Natural killer cell (primary cell): ENCODE measurements at regions not wholly inside any gene's neighbourhood (a gene's known extent, or its start where the extent isn't known, plus 50 kb on each side); places are given as distances from the start of the nearest gene placed in this dataset.

Source experiments
- ATAC-seq, 3 donors: fragments of 150-1000 bp in 2 of 3; fragments of 200-7000 bp in 1 of 3; cut with Tn5 transposase; 1 replicate in 1 of 3; 2 replicates in 2 of 3; pipeline ENCODE4 v1.10.0; 2021; ENCODE audit warnings: mild to moderate bottlenecking in 2 of 3, moderate library complexity in 2 of 3
- DNase-seq, 2 donors: peaks; one replicate each; pipeline versions ENCODE4 v3.0.0 to v3.0.0-alpha.2; 2013 to 2021; ENCODE audit warnings: mixed read lengths in 1 of 2
- H3K27ac ChIP-seq: one replicate; pipeline ENCODE4 v1.5.1; 2013; ENCODE audit warnings: mild to moderate bottlenecking, low read length
- H3K27me3 ChIP-seq: one replicate; pipeline ENCODE4 v1.6.1; 2013; ENCODE audit warnings: low read length; ENCODE audit not compliant: control insufficient read depth, insufficient read depth
- H3K36me3 ChIP-seq: one replicate; pipeline ENCODE4 v1.6.1; 2013; ENCODE audit warnings: low read length; ENCODE audit not compliant: control insufficient read depth, insufficient read depth
- H3K4me1 ChIP-seq: one replicate; pipeline ENCODE4 v1.6.1; 2013; ENCODE audit warnings: low read length; ENCODE audit not compliant: control insufficient read depth, insufficient read depth
- H3K4me3 ChIP-seq: one replicate; pipeline ENCODE4 v1.5.1; 2013; ENCODE audit warnings: low read length
- H3K9me3 ChIP-seq: one replicate; pipeline ENCODE4 v1.6.1; 2013; ENCODE audit warnings: low read length; ENCODE audit not compliant: control insufficient read depth, insufficient read depth
- H3K27ac Mint-ChIP-seq, 2 donors: one replicate each; pipeline ENCODE4 v1.8.0; 2022; ENCODE audit warnings: mild to moderate bottlenecking in 2 of 2, mixed read lengths in 2 of 2, moderate library complexity in 1 of 2
- H3K27me3 Mint-ChIP-seq, 2 donors: one replicate each; pipeline ENCODE4 v1.8.0; 2022; ENCODE audit warnings: low read depth in 2 of 2, mixed read lengths in 2 of 2
- H3K36me3 Mint-ChIP-seq: one replicate; pipeline ENCODE4 v1.8.0; 2022; ENCODE audit warnings: mixed read lengths
- H3K4me1 Mint-ChIP-seq, 2 donors: one replicate each; pipeline ENCODE4 v1.8.0; 2022; ENCODE audit warnings: mixed read lengths in 2 of 2
- H3K4me3 Mint-ChIP-seq: one replicate; pipeline ENCODE4 v1.8.0; 2022; ENCODE audit warnings: mild to moderate bottlenecking, moderate library complexity, mixed read lengths
- H3K9me3 Mint-ChIP-seq, 2 donors: one replicate each; pipeline ENCODE4 v1.8.0; 2022; ENCODE audit warnings: mixed read lengths in 2 of 2
- WGBS: methylation state at CpG from one replicate; pipeline ENCODE4 v1.1.7; 2013; ENCODE audit warnings: missing lambda C conversion rate; ENCODE audit not compliant: insufficient coverage; 5-methylcytosine and 5-hydroxymethylcytosine counted together
- intact Hi-C: fragments of 100-400 bp; cut with micrococcal nuclease; formaldehyde crosslinking; loops from one replicate; pipeline ENCODE4 v1.14.2; 2022
- TF ChIP-seq, protein P1 (sequence below): fragments of 200-600 bp; IDR thresholded peaks from one replicate; pipeline ENCODE4 v1.8.0; 2022; ENCODE audit warnings: antibody characterized with exemption

GRCh38 chr9:80407220-80407619 is 835.5 kb downstream of the TLE4 start:
- Mint-ChIP-seq H3K27me3 (no peaks in the 10 kb centered on the region), H3K4me3 (no peak overlapping the region), H3K36me3 (no peaks in the 10 kb centered on the region), H3K4me1 (no peaks in the 10 kb centered on the region), H3K27ac (no peak overlapping the region), H3K9me3 (peaks cover 5 to 15% of the 10 kb centered on the region in 2 donors)
- H3K9me3 ChIP-seq = no peaks in the 10 kb centered on the region
- ATAC-seq = no peak
- H3K36me3 ChIP-seq = no peaks in the 10 kb centered on the region
- no peak for DNase-seq
- no peak overlapping the region for H3K27ac ChIP-seq
- H3K4me3 ChIP-seq = no peak overlapping the region
- no peaks in the 10 kb centered on the region for H3K4me1 ChIP-seq
- H3K27me3 ChIP-seq = no peaks in the 10 kb centered on the region
- TF ChIP-seq, protein P1, sequence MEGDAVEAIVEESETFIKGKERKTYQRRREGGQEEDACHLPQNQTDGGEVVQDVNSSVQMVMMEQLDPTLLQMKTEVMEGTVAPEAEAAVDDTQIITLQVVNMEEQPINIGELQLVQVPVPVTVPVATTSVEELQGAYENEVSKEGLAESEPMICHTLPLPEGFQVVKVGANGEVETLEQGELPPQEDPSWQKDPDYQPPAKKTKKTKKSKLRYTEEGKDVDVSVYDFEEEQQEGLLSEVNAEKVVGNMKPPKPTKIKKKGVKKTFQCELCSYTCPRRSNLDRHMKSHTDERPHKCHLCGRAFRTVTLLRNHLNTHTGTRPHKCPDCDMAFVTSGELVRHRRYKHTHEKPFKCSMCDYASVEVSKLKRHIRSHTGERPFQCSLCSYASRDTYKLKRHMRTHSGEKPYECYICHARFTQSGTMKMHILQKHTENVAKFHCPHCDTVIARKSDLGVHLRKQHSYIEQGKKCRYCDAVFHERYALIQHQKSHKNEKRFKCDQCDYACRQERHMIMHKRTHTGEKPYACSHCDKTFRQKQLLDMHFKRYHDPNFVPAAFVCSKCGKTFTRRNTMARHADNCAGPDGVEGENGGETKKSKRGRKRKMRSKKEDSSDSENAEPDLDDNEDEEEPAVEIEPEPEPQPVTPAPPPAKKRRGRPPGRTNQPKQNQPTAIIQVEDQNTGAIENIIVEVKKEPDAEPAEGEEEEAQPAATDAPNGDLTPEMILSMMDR = no peak
- WGBS = 88% methylated on average over 5 of the region's 5 CpGs
- intact Hi-C loops = loop anchor here (10.0 kb wide), 1 partner anchor 62 kb away; no protein-coding TSS in a partner anchor

DNA sequence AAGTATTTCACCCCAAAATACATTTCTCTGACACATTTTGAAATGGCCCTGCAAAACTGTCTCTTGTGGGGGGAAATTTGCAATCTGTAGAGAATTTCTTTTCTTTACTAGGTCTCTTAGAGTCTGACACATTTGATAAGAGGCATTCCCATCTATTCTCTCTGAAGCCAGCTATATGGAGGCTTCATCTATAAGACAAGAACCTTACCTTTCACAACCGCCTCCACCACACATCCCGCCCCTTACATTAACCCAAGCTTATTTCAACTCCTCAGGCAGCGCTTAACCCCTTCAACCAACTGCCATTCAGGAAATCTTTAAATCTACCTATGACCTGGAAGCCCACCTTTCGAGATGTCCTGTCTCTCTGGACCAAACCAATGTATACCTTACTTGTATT is 829.5 kb downstream of the TLE4 start:
- peaks cover 9 to 11% of the 10 kb centered on the region in 2 donors for H3K9me3 Mint-ChIP-seq
- Histone ChIP-seq H3K4me1 (no peaks in the 10 kb centered on the region), H3K27me3 (no peaks in the 10 kb centered on the region), H3K4me3 (no peak overlapping the region), H3K36me3 (no peaks in the 10 kb centered on the region), H3K27ac (no peak overlapping the region), H3K9me3 (no peaks in the 10 kb centered on the region)
- 92% methylated on average over 4 of the region's 4 CpGs for WGBS
- no peaks in the 10 kb centered on the region for H3K36me3 Mint-ChIP-seq
- no peaks in the 10 kb centered on the region for H3K4me1 Mint-ChIP-seq
- no peaks in the 10 kb centered on the region for H3K27me3 Mint-ChIP-seq
- intact Hi-C loops = loop anchor here (10.0 kb wide), 1 partner anchor 56 kb away; no protein-coding TSS in a partner anchor
- TF ChIP-seq, protein P1 = no peak
- no peak overlapping the region for H3K4me3 Mint-ChIP-seq
- ATAC-seq (no peak), DNase-seq (no peak)
- H3K27ac Mint-ChIP-seq = no peak overlapping the region

DNA sequence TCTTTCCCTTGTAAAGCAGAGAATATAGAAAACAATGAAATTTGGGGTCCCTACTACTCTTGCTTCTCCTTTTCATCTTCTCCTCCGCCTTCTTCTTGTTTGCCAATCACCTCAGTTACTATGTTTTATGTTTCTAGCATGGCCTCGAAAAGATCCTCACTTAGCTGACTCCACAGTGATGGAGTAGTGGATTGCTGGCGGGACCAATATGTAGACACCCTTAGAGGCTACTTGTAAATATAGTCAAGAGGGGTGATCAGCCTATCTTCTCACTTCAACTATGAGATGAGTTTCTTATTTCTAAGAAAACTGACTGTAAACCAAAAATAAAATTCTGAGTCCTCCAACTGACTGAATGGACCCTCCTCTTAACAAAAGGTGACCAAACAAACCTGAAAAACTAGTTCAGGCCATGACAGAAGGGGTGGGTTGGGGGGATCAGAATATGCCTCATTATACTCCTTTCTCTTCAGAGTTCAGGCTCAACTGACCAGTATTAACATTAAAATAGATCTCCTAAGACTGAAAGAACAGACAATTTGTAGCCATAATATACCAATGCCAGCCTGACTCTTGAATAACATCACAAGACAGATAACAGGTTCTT is 829.0 kb downstream of the TLE4 start:
- 82% methylated on average over 3 of the region's 3 CpGs for WGBS
- no peaks in the 10 kb centered on the region for H3K36me3 ChIP-seq
- H3K9me3 ChIP-seq = no peaks in the 10 kb centered on the region
- H3K27me3 ChIP-seq = no peaks in the 10 kb centered on the region
- no peak overlapping the region for H3K27ac Mint-ChIP-seq
- peaks cover 9 to 11% of the 10 kb centered on the region in 2 donors for H3K9me3 Mint-ChIP-seq
- TF ChIP-seq, protein P1 = no peak
- no peak overlapping the region for H3K4me3 Mint-ChIP-seq
- H3K36me3 Mint-ChIP-seq = no peaks in the 10 kb centered on the region
- intact Hi-C loops = loop anchor here (10.0 kb wide), 1 partner anchor 56 kb away; no protein-coding TSS in a partner anchor
- DNase-seq (no peak), ATAC-seq (no peak)
- no peaks in the 10 kb centered on the region for H3K27me3 Mint-ChIP-seq
- no peaks in the 10 kb centered on the region for H3K4me1 ChIP-seq
- H3K27ac ChIP-seq = no peak overlapping the region
- H3K4me1 Mint-ChIP-seq = no peaks in the 10 kb centered on the region
- H3K4me3 ChIP-seq = no peak overlapping the region

- no peaks in the 10 kb centered on the region for H3K9me3 ChIP-seq
- H3K27ac ChIP-seq = no peak overlapping the region
- ATAC-seq (no peak), DNase-seq (no peak)
- no peak overlapping the region for H3K27ac Mint-ChIP-seq
- TF ChIP-seq, protein P1 = no peak
- intact Hi-C loops = loop anchor here (10.0 kb wide), 1 partner anchor 55 kb away; no protein-coding TSS in a partner anchor
- H3K4me3 Mint-ChIP-seq = no peak overlapping the region
- no peaks in the 10 kb centered on the region for H3K4me1 ChIP-seq
- no peaks in the 10 kb centered on the region for H3K27me3 ChIP-seq
- H3K36me3 ChIP-seq = no peaks in the 10 kb centered on the region
- no peaks in the 10 kb centered on the region for H3K27me3 Mint-ChIP-seq
- no peaks in the 10 kb centered on the region for H3K4me1 Mint-ChIP-seq
- WGBS = 100% methylated on average over 1 of the region's 2 CpGs
- H3K36me3 Mint-ChIP-seq = no peaks in the 10 kb centered on the region
- no peak overlapping the region for H3K4me3 ChIP-seq
- peaks cover 9% of the 10 kb centered on the region in 2 donors for H3K9me3 Mint-ChIP-seq
These were observed 827.8 kb downstream of the TLE4 start for GRCh38 chr9:80399606-80400005.
